ENCODE measurements at regions not wholly inside any gene's neighbourhood (a gene's known extent, or its start where the extent isn't known, plus 50 kb on each side); places are given as distances from the start of the nearest gene placed in this dataset.

- TF ChIP-seq CTCF (IDR thresholded peaks at IDR 0.05) (no peak), POLR2AphosphoS5 (IDR thresholded peaks at IDR 0.05) (no peak), POLR2A (IDR thresholded peaks at IDR 0.05) (no peak)
Measured at GRCh38 chr21:26659182-26659581, 86.1 kb upstream of the CYYR1 start.
